HG03039 (cell line): ENCODE measurements at regions not wholly inside any gene's neighbourhood (a gene's known extent, or its start where the extent isn't known, plus 50 kb on each side); places are given as distances from the start of the nearest gene placed in this dataset.
A peak's percentile ranks its signal among the peaks of the same experiment; 100 is the strongest.

ENCODE experiments used
- ATAC-seq: cut with Tn5 transposase; IDR thresholded peaks from one replicate; pipeline ENCODE4 v1.9.1; 2021; ENCODE audit warnings: mild to moderate bottlenecking, moderate library complexity; ENCODE audit not compliant: unreplicated experiment

DNA sequence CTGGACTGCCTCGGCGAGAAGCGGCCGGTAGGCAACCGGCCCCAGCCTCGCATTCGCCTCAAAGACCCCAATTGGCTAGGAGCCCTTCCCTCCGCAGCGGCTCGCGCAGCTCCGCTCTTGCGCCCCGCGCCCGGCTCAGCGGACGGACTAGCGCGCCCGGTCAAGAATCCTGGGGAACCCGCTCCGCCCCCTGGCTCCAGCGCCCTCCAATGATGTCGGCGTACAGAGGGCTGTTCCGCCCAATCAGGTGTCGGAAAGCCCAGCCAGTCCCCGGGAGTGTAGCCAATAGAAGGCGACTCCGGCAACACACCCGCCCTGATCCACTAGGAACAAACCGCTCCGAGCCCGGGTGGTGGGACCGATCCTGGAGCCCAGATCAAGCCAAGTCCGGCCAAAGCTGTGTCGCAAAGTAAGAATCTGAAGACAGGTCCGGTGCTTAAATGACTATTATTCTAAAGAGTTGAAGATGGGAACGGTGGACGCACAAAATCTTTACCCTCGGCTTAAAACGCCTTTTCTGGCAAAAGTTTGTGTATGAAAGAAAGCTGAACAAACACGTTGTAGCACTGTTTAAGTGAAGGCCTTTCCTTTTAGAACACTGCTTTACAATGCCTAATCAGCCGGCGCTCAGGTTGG lies 132.2 kb downstream of the OGFRL1 start:
- peak; percentile 99 for ATAC-seq

DNA sequence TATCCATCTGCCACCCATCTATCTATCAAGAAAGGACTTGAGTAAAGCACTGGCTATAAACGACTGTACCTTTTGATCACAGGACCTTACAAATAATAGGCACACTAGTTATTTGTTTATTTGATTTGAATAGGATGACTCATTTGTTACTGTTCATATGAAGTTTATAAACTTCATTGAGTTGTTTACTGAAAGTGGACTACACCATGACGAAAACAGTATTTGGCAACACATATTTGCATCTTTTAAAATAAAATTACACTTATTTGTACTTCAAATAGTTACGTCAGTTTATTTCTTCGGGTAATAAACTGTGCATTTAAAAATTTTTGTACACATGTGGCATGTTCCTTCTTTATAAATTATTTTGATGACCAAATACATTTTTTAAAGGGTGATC lies 133.0 kb downstream of the OGFRL1 start:
- ATAC-seq, result no peak

DNA sequence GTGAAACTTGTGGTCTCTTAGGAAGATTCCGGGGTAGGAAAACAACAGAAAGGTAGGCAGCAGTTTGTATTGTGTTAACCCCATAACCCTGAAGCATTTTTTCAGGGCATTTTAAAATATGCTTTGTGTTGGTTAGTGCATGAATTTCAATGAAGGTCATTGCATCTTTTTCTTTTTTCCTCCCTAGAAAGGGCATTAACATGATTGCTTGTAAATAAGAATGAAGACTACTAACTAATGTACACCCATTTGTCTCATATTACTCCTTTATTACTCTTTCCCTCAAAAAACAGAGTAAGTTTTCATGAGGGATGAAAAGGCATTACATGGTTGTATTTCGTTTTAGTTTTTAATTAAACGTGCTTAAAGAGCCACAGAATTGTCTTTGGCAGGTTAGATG lies 141.4 kb downstream of the OGFRL1 start:
- no peak for ATAC-seq

DNA sequence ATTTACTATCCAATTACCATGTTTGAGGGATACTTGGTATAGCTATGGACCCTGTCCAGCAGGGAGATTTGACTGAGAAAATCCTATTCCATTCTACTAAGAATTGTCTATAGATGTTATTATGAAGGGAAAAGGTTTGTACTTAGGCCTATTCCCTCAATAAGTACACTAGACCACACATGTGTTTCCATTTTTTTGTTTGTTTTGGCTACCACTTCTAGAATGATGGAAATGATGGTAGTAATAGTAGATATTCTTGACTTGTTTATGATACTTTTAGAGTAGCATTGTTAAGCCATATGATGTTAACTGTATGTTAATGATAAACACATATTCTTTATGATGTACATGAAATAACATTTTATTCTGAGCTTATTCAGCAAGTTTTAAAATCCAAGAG lies 144.8 kb downstream of the OGFRL1 start:
- ATAC-seq, result no peak

DNA sequence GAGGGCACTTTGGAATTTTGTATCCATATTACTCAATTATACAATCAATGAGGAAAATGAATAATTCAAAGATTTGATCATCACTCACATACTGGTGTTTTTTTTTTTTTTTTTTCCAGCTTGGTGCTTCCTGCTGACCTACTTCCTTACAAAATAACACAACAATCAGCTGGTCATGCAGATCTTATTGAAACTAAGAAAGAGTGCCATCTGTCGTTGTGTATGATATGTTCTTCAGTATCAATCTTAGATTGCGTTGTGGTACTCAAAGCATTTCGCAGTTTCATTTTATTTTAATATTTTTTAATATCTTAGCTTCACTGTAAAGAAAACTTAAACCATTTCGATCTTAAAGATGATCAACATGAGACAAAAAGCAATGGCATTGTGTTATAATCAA lies 155.6 kb downstream of the OGFRL1 start:
- ATAC-seq, result no peak

DNA sequence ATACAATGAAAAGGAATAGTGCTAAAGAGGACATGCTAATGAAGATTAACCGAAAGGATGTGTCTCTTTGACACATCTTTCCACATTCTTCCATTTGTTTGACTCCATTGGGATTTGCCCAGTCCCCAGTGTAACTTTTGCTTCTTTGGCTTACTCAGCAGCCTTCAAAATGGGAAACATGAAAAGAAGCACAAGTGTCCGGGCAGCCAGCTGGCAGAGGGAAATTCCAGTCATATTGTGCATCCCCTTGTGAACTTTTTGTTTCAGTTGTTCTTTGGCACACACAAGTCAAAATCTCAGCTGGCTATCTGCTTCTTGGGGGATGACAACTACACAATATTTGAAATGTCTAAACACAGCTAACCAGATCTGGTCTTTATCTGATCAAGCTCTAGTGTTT lies 157.4 kb downstream of the OGFRL1 start:
- no peak for ATAC-seq

DNA sequence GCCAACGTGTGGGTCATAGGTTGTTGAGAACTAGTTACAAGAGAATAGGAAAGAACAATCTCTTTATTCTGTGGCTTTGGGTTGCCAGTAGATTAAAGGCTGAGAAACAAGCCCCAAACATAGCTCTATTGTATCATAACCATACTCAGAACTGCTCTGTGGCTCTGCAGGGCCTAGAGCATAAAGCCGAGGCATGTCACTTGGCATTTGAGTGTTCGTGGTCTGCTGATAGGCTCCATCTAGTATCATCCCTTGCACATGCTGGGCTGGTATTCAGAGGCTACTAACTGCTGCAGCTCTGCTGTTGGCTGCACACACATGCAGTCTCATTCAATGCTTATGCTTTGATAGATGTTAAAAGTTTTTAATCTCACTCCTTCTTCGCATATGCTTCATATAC lies 157.9 kb downstream of the OGFRL1 start:
- ATAC-seq, result no peak

DNA sequence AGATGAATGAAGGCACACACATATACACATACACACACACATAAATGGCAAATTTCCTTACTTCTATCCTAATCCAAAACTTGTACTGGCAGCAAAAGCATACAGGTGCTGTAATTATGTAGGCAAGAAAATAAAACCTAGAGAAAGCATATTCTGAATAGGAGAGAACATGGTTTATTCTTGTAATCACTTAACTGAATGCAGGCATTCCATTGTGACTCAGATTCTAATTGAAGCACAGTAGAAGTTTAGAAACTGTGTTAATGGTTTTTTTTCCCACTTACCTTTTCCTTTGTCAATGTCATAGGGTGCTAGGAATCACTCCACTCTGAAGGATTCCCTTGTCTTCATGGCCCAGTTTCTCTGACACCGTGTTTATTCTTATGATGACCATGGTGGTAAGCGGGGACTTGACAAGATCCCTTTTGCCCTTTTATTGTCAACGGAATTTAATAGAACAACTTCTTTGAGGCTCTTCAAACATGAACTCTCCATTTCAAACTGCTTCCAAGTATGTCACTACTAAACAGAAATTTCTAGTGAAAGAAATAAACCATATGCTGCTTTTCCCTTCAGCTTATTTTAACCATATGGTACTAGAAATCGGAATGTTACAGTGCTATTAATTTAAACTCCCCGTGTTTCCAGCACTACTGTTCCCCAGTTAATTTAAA lies 164.2 kb downstream of the OGFRL1 start:
- no peak for ATAC-seq

DNA sequence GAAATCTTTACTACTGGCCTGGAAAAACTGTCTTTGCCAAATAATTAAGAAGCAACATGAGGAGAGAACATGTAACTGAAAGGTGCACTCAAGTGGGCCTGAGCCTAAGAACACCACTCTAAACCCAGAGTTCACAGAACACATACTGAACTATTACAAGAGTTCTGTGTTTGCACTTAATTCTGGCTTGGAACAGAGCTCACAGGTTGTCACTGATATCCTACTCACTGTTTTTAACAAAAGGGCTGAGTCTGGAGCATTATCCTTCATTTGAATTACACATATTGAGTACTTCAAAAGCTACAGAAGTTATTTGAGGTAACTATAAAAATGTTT lies 164.7 kb downstream of the OGFRL1 start:
- no peak for ATAC-seq

DNA sequence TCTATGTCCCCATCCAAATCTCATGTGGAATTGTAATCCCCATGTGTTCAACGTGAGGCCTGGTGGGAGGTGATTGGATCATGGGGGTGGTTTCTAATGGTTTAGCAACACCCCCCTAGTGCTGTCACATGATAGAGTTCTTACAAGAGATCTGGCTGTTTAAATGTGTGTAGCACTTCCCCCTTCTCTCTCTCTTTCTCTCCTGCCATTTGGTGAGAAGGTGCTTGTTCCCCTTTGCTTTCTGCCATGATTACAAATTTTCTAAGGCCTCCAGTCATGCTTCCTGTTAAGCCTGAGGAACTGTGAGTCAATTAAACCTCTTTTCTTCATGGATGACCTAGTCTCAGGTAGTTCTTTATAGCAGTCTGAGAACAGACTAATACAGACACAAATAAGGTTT lies 165.4 kb downstream of the OGFRL1 start:
- ATAC-seq, result no peak

DNA sequence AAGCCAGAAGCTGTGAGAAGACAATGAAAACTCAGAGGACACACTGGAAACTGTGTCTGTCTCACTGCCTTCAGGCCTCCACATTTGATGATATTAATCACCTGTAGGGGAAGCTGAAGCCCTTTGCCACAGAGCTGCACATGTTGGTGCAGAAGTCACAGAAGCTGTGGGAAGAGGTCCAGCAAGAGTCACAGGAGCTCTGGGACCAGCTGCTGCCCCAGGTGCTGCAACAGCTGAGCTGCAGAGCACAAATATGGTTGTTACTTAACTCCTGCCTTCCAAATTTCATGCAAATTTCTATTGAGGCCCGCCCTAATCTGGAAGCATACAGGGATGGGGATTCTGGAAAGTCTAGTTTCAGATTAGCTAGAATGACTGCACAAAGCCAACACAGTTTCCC lies 169.3 kb downstream of the OGFRL1 start:
- no peak for ATAC-seq

DNA sequence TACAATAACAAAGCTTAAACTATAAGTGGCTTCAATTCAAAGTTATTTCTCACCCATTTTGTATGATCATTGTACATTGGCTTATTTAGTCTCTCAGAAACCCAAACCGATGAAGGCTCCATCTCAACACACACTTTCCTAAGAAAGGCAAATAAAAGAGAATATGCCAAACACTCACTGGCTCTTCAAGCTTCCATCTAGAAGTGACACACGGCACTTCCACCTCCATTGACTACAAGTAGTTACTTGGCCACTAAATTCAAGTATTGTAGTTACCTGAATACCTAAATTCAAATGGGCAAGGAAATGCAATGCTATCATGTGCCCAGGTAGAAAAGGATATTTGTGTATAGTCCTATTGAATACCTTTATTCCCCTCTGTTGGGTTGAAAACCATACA lies 170.6 kb downstream of the OGFRL1 start:
- no peak for ATAC-seq

DNA sequence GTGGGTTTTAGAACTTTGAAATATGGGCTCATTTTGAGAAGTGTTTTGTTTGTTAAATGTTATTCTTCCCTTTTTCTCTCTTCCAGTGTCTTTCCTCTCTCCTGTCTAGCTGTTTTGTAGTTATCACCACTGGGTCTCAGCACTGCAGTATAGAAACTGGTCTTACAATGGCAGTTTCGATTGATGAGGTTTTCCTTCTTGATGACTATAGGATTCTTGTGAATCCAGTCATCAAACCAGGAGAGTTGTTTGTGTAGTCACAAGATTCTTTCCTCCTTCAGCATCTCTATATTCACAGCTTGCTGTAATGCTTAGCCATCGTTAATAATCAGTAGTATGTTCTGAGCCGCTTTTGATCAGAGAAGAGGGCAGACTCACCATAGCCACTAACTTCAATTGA lies 172.3 kb downstream of the OGFRL1 start:
- ATAC-seq, result no peak

DNA sequence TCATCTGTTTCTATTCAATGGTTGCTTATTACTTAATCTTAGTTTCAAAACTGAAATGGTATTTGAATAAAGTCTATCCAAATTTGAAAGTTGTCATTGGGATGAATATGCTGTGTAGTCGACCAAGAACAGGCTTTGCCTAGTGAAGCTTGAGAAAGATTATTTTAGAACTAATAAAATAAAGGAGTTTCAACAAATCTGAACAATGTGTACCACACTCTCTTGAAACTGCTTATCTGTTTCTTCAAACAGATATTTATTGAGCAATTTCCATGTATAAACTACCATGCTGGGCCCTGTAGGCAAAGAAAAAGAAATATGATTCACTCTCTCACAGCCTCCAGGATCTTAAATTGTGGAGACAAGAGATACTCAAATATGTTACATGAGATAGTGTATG lies 174.4 kb downstream of the OGFRL1 start:
- no peak for ATAC-seq

DNA sequence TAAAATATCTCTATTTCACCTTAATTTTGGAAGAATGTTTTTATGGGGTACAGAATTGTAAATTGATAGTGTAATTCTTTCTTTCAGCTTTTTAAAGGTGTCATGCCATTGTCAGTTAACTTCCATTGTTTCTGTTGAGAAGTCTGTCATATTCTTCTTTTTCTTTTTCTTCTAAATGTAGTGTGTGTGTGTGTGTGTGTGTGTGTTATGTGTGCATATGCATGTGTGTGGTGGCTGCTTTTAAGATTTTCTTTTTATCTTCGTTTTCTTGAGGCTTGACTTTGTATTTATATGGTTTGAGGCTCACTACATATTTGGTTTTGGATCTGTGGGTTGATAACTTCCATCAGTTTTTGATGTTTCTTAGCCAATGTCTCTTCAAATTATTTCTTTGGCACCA lies 176.5 kb downstream of the OGFRL1 start:
- no peak for ATAC-seq

DNA sequence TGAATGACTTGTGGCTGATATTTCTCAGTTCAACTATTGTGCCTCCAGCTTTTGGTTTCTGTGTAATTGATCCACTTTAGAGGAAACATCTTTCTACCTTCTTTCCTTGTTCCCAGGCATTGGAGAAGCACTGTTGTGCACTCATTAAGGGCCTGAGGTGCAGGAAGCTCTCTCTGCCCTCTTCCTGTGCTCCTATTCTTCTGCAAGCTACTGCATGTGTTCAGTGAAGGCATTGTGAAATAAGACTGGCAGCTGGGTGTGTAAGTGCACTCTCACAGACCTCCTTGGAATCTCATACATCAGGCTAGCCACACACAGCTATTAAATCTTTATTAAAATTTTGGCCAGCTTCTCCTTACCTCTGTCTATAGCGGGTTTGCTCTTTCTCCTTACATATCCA lies 177.8 kb downstream of the OGFRL1 start:
- ATAC-seq, result no peak

DNA sequence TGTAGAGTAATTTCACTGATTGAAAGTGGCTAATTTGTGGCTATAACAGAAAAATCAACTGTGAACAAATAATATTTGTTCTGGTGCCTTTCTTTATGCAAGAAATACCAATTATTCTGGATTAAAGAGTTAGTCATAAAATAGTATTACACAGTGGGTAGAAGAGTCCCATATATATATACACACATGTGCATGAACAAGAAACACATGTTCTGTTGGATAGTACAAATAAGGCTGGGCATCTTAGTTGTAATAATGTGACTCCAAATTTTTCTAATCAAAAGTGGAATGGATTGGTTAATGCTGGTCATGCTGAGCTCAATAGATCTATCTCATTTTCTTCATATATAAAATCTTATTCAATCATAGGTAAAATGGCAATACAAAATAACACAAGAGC lies 179.4 kb downstream of the OGFRL1 start:
- ATAC-seq, result no peak

DNA sequence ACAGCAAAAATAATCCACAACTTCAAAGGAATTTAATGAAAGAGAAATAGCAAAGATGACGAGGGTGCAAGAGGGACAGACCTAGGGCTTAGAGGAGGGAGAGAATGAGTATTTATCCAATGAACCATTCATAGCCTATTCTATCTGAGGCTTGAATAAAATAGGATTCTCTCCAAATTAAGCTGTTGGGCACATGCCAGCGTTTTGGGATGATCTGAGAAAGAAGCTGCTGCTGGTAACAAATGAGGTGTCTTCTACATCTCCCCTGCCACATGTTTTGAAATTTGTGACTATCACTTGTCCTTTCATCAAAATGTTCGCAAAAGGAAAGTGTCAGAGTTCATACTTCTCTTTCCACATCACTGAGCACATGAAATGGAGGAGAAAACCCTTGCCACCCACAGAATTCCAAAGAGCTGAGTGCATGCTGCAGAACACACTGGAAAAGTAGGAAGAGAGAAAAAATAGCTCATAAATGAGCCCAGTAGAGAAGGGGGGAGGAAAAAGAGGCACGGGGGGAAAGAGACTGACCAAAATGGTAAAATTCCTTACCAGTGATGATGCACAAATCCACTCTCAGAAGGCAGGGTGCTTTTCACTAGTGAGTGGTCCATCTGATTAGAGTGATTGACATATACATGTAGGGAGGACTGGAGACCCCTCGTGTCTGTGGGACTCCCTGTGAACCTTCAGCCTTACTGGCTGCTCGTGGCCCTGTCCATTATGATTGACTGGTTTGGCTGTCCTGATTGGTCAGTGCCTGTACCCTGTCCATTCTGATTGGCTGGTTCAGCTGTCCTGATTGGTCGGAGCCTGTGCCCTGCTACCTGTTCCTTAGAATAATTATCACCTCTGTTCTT lies 180.5 kb downstream of the OGFRL1 start:
- no peak for ATAC-seq

DNA sequence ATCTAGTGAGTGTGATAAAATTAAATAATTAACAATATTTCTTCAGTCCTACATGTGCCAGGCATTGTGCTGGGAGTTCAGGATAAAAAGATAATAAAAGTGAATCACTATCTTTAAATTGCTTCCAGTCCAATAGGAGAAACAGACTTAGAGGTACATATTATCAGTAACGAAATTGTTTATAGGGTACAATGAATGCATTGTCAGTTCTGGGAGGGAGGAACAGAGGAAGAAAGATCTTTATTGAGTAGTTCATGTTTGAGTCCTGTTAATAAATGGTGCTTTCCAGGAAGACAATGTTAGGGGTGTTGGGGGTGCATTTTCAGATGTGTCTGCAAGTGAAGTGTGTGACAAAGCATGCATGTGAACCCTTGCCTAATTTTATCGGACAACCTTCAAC lies 183.1 kb downstream of the OGFRL1 start:
- ATAC-seq, result no peak

DNA sequence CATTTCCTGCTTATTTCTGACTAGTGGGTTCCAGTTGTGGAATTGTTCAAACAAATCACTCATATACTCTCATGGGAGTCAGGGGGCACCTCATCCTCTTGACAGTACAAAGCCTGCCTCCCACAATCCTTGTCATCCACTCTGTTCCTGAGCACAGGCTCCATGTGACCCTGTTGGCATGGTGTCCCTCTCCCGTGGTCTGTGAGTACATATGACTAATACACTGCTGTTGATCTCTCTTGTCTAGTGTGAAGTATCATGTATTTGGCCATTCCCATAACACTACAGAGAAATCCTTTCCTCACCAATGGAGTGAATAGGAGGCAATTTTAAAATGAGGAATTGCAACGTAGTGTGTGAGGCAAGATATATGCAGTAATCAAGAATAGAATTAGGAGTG lies 185.3 kb downstream of the OGFRL1 start:
- no peak for ATAC-seq

DNA sequence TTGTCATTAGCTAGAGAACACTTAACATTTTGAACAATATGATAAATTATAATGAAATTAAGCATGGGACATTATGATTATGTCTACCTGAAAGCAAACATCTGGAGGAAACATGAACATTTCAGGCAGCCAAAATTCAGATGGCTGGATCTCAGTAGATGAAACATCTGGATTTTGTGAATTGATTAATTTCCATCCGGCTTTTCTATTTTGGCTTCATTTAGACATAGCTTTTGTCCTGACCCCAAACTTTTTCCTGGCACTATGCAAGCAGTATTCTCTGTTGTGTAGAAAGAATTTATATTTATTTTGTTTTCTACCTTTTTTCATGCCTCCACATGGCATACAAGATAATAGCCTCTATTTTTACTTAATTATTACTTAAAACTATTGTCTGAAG lies 186.3 kb downstream of the OGFRL1 start:
- ATAC-seq, result no peak

DNA sequence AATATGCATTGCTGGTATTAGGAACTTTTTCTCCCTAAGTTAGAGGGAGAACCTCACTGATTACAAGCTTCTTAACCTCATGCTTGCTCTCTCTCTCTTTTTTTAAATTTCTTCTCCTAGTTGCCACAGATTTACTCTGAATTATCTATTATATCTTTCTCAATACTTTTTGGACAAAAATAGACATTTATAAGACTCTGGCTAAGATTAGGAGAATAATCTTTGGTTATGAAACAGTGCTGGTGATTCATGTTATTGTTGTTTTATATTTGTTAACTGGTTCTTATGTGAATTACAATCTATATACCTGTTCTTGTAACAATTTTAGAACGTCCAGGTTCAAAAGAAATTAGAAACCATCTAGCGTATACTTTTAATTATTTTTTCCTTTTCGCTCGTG lies 187.8 kb downstream of the OGFRL1 start:
- no peak for ATAC-seq
